ENCODE measurements at regions not wholly inside any gene's neighbourhood (a gene's known extent, or its start where the extent isn't known, plus 50 kb on each side); places are given as distances from the start of the nearest gene placed in this dataset.
"Not testable (repeated sequence)": the region's sequence is repeated elsewhere in the genome, so short reads cannot be mapped to it uniquely, and the experiment has no call there.

- Mint-ChIP-seq H3K36me3 (no peaks in the 10 kb centered on the region), H3K27me3 (peaks cover 22 to 59% of the 10 kb centered on the region in 2 donors), H3K9me3 (no peaks in the 10 kb centered on the region), H3K27ac (no peak overlapping the region), H3K4me3 (no peak overlapping the region), H3K4me1 (ENCODE audit: low read depth in 2 of 2) (no peaks in the 10 kb centered on the region)
- no peak for ATAC-seq
- no peak for DNase-seq (ENCODE audit: low spot score)
These were observed 109.6 kb upstream of the CYRIA start for GRCh38 chr2:16774980-16775898.

DNA sequence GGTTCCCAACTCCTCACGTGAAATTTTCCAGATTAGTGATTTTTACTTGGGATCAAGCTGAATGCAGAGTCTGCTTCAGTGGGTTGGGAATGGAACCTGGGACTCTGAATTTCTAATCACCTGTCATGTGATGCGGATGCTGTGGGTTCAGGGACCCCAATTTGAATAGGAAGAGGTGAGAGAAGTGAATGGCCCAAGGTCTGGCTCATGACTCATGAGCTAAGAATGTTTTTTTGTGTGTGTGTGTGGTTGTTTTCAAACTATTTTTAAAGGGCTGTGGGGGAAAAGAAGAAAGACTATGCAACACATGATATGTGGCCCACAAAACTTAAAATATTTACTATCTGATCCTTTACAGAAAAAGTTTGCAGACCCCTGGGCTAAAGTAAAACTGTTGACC, 108.5 kb upstream of the CYRIA start:
- H3K9me3 Mint-ChIP-seq: no peaks in the 10 kb centered on the region
- no peaks in the 10 kb centered on the region for H3K36me3 Mint-ChIP-seq
- H3K27ac Mint-ChIP-seq: no peak overlapping the region
- DNase-seq (ENCODE audit: low spot score) (no peak), ATAC-seq (no peak)
- no peak overlapping the region for H3K4me3 Mint-ChIP-seq
- H3K27me3 Mint-ChIP-seq: peaks cover 30 to 67% of the 10 kb centered on the region in 2 donors
- H3K4me1 Mint-ChIP-seq (ENCODE audit: low read depth in 2 of 2): no peaks in the 10 kb centered on the region

GRCh38 chr2:16773080-16773713, 107.6 kb upstream of the CYRIA start:
- H3K27ac Mint-ChIP-seq: no peak overlapping the region
- no peaks in the 10 kb centered on the region for H3K9me3 Mint-ChIP-seq
- H3K27me3 Mint-ChIP-seq: peaks cover 32 to 62% of the 10 kb centered on the region in 2 donors
- H3K4me3 Mint-ChIP-seq: no peak overlapping the region
- no peaks in the 10 kb centered on the region for H3K36me3 Mint-ChIP-seq
- H3K4me1 Mint-ChIP-seq (ENCODE audit: low read depth in 2 of 2): no peaks in the 10 kb centered on the region
- DNase-seq (ENCODE audit: low spot score): no peak
- peak in 1 of 2 donors; percentile 34 for ATAC-seq

- H3K27me3 Mint-ChIP-seq: peaks cover 23 to 26% of the 10 kb centered on the region in 2 donors
- H3K4me3 Mint-ChIP-seq: no peak overlapping the region
- no peaks in the 10 kb centered on the region for H3K9me3 Mint-ChIP-seq
- ATAC-seq (no peak), DNase-seq (ENCODE audit: low spot score) (no peak)
- no peak overlapping the region for H3K27ac Mint-ChIP-seq
- no peaks in the 10 kb centered on the region for H3K36me3 Mint-ChIP-seq
- H3K4me1 Mint-ChIP-seq (ENCODE audit: low read depth in 2 of 2): peaks cover 0 to 3% of the 10 kb centered on the region in 2 donors
These were observed 102.3 kb upstream of the CYRIA start for GRCh38 chr2:16767789-16768476.

DNA sequence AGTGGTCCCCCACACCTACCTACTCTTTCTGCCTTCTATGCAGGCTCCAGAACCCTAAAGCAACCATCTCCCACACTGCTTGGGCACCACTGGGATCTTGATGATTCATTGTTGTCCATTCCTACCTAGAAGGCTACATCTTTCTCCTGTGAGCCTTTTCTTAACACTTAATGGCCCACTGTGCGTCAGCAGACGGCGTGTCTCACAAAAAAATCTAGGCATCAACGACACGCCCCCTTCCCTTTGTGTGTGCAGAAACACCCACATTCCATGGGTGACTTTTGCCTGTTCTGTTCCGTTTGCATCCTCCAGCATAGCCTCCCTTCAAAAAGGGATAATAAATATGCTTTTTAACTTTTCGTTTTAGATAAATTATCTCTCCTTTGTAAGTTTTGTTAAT, 99.7 kb upstream of the CYRIA start:
- Mint-ChIP-seq H3K9me3 (no peaks in the 10 kb centered on the region), H3K27me3 (peaks cover 16 to 26% of the 10 kb centered on the region in 2 donors), H3K27ac (no peak overlapping the region), H3K4me1 (ENCODE audit: low read depth in 2 of 2) (peaks cover 0 to 3% of the 10 kb centered on the region in 2 donors), H3K4me3 (no peak overlapping the region), H3K36me3 (no peaks in the 10 kb centered on the region)
- DNase-seq (ENCODE audit: low spot score): no peak
- ATAC-seq: no peak

DNA sequence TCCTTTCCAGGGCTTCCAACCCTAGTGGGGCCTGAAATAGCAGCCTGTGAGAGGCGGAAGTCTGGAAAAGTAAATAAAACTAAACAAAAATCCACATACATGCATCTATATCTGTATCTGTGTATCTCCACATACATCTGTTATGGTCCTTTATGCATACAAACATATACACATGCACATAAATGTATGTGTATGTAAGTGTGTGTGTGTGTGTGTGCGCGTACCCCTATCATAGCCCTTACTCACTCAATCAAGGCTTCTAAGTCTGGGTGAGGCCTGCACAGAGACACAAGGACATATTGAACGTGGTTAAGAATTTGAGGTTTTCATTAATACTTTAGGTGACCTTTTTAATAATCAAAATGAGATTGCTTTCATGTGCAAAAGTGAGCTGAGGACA, 98.9 kb upstream of the CYRIA start:
- no peak for ATAC-seq
- no peak overlapping the region for H3K4me3 Mint-ChIP-seq
- peaks cover 7 to 18% of the 10 kb centered on the region in 2 donors for H3K27me3 Mint-ChIP-seq
- no peak for DNase-seq (ENCODE audit: low spot score)
- no peaks in the 10 kb centered on the region for H3K36me3 Mint-ChIP-seq
- no peak overlapping the region for H3K27ac Mint-ChIP-seq
- H3K9me3 Mint-ChIP-seq: no peaks in the 10 kb centered on the region
- H3K4me1 Mint-ChIP-seq (ENCODE audit: low read depth in 2 of 2): peaks cover 0 to 3% of the 10 kb centered on the region in 2 donors

GRCh38 chr2:16763493-16763899, 97.9 kb upstream of the CYRIA start:
- peaks cover 0 to 3% of the 10 kb centered on the region in 2 donors for H3K4me1 Mint-ChIP-seq (ENCODE audit: low read depth in 2 of 2)
- DNase-seq (ENCODE audit: low spot score) (no peak), ATAC-seq (no peak)
- H3K27ac Mint-ChIP-seq: no peak overlapping the region
- H3K27me3 Mint-ChIP-seq: peaks cover 0 to 14% of the 10 kb centered on the region in 2 donors
- no peaks in the 10 kb centered on the region for H3K36me3 Mint-ChIP-seq
- H3K9me3 Mint-ChIP-seq: no peaks in the 10 kb centered on the region
- H3K4me3 Mint-ChIP-seq: no peak overlapping the region

GRCh38 chr2:16763056-16763455, 97.4 kb upstream of the CYRIA start:
- Mint-ChIP-seq H3K27ac (no peak overlapping the region), H3K36me3 (no peaks in the 10 kb centered on the region), H3K4me1 (ENCODE audit: low read depth in 2 of 2) (peaks cover 0 to 3% of the 10 kb centered on the region in 2 donors), H3K9me3 (no peaks in the 10 kb centered on the region), H3K27me3 (peaks cover 0 to 14% of the 10 kb centered on the region in 2 donors), H3K4me3 (no peak overlapping the region)
- no peak for DNase-seq (ENCODE audit: low spot score)
- no peak for ATAC-seq

GRCh38 chr2:16760426-16760825, 94.8 kb upstream of the CYRIA start:
- DNase-seq (ENCODE audit: low spot score) (no peak), ATAC-seq (no peak)
- H3K27me3 Mint-ChIP-seq: peaks cover 0 to 7% of the 10 kb centered on the region in 2 donors
- no peak overlapping the region for H3K27ac Mint-ChIP-seq
- no peak overlapping the region for H3K4me3 Mint-ChIP-seq
- H3K9me3 Mint-ChIP-seq: no peaks in the 10 kb centered on the region
- H3K36me3 Mint-ChIP-seq: no peaks in the 10 kb centered on the region
- H3K4me1 Mint-ChIP-seq (ENCODE audit: low read depth in 2 of 2): peaks cover 0 to 6% of the 10 kb centered on the region in 2 donors

- H3K4me1 Mint-ChIP-seq (ENCODE audit: low read depth in 2 of 2): peaks cover 0 to 3% of the 10 kb centered on the region in 2 donors
- ATAC-seq (peak; percentile 80 to 81), DNase-seq (ENCODE audit: low spot score) (peak; percentile 79)
- peaks cover 0 to 5% of the 10 kb centered on the region in 2 donors for H3K27me3 Mint-ChIP-seq
- no peak overlapping the region for H3K4me3 Mint-ChIP-seq
- no peak overlapping the region for H3K27ac Mint-ChIP-seq
- no peaks in the 10 kb centered on the region for H3K36me3 Mint-ChIP-seq
- H3K9me3 Mint-ChIP-seq: no peaks in the 10 kb centered on the region
These were observed 91.4 kb upstream of the CYRIA start for GRCh38 chr2:16756831-16757644.

DNA sequence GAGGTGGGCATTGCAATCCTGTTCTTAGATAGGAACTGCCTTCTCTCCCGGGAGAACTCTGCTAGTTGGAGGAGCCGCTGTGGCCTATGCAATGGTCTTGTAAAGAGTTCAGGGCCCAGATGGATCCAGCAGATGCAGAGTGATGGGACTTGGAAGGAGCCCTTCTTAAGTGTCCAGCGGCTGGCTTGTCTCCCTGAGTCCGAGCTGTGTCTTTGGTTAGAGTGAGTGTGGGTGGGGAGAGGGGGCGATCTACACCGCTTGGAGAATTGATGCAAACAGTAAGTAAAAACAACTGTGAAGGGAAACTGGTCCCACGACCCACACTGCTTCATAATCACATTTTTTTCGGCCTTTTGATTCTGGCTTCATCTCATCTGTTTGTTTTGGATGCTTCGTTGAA, 89.8 kb upstream of the CYRIA start:
- H3K27me3 Mint-ChIP-seq: no peaks in the 10 kb centered on the region
- H3K9me3 Mint-ChIP-seq: no peaks in the 10 kb centered on the region
- H3K4me1 Mint-ChIP-seq (ENCODE audit: low read depth in 2 of 2): peaks cover 0 to 3% of the 10 kb centered on the region in 2 donors
- DNase-seq (ENCODE audit: low spot score): no peak
- H3K4me3 Mint-ChIP-seq: no peak overlapping the region
- no peaks in the 10 kb centered on the region for H3K36me3 Mint-ChIP-seq
- H3K27ac Mint-ChIP-seq: no peak overlapping the region
- ATAC-seq: peak in 1 of 2 donors; percentile 55

GRCh38 chr2:16753025-16753424, 87.4 kb upstream of the CYRIA start:
- not testable (repeated sequence) for H3K27me3 Mint-ChIP-seq, H3K4me3 Mint-ChIP-seq

DNA sequence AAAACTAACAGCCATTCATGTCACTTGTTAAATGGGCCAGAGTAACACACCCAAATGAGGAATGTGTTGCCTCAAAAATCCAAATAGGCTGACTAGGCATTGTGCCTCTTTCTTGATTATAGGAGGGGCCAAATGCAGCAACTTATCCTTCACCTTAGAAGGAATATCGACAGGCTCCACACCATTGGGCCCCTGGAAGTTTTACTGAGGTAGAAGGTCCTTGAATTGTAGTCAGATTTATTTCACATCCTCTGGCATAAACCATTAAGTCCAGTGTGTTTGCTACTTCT, 85.2 kb upstream of the CYRIA start:
- not testable (repeated sequence) for H3K4me3 Mint-ChIP-seq; H3K36me3 Mint-ChIP-seq; DNase-seq (ENCODE audit: low spot score); H3K9me3 Mint-ChIP-seq; H3K27ac Mint-ChIP-seq; ATAC-seq; H3K4me1 Mint-ChIP-seq (ENCODE audit: low read depth in 2 of 2)
- peaks cover 16 to 18% of the 10 kb centered on the region in 2 donors for H3K27me3 Mint-ChIP-seq

More at GRCh38 chr2:16753025-16753424, 87.4 kb upstream of the CYRIA start:
- DNase-seq (ENCODE audit: low spot score); H3K36me3 Mint-ChIP-seq; H3K27ac Mint-ChIP-seq; ATAC-seq; H3K4me1 Mint-ChIP-seq (ENCODE audit: low read depth in 2 of 2); H3K9me3 Mint-ChIP-seq: not testable (repeated sequence)
